Transverse colon (tissue), 4 donors: ENCODE measurements at regions not wholly inside any gene's neighbourhood (a gene's known extent, or its start where the extent isn't known, plus 50 kb on each side); places are given as distances from the start of the nearest gene placed in this dataset.

Experiments
- EP300 ChIP-seq: sonication (generic); formaldehyde crosslinking; IDR thresholded peaks from one replicate; pipeline ENCODE4 v1.6.1; 2017; ENCODE audit warnings: antibody characterized with exemption, low read depth
- POLR2A ChIP-seq: fragments of 450-650 bp; IDR thresholded peaks from one replicate; pipeline ENCODE4 v1.6.1; 2016; ENCODE audit warnings: antibody characterized with exemption, mild to moderate bottlenecking, moderate library complexity
- POLR2AphosphoS5 ChIP-seq, 3 donors: sonication (generic); formaldehyde crosslinking; IDR thresholded peaks; one replicate each; pipeline ENCODE4 v1.6.1; 2016; ENCODE audit warnings: antibody characterized with exemption in 3 of 3
- TF ChIP-seq, protein P1 (sequence below), 5 experiments: fragments of 200-600 bp in 3 of 5; fragments of 450-650 bp in 2 of 5; sonication (generic) in 3 of 5; IDR thresholded peaks; 1 replicate in 2 of 5; 2 replicates in 3 of 5; pipeline ENCODE4 v1.5.1; 2016 to 2017; ENCODE audit warnings: antibody characterized with exemption in 5 of 5, inconsistent platforms in 3 of 5, mild to moderate bottlenecking in 2 of 5, moderate library complexity in 1 of 5

GRCh38 chr5:13227513-13227912 is 717.0 kb downstream of the DNAH5 start:
- TF ChIP-seq, protein P1, sequence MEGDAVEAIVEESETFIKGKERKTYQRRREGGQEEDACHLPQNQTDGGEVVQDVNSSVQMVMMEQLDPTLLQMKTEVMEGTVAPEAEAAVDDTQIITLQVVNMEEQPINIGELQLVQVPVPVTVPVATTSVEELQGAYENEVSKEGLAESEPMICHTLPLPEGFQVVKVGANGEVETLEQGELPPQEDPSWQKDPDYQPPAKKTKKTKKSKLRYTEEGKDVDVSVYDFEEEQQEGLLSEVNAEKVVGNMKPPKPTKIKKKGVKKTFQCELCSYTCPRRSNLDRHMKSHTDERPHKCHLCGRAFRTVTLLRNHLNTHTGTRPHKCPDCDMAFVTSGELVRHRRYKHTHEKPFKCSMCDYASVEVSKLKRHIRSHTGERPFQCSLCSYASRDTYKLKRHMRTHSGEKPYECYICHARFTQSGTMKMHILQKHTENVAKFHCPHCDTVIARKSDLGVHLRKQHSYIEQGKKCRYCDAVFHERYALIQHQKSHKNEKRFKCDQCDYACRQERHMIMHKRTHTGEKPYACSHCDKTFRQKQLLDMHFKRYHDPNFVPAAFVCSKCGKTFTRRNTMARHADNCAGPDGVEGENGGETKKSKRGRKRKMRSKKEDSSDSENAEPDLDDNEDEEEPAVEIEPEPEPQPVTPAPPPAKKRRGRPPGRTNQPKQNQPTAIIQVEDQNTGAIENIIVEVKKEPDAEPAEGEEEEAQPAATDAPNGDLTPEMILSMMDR (IDR thresholded peaks at IDR 0.05): no peak
- TF ChIP-seq POLR2AphosphoS5 (IDR thresholded peaks at IDR 0.05) (no peak), POLR2A (no peak), EP300 (no peak)
